D721Med (cell line): ENCODE measurements at regions not wholly inside any gene's neighbourhood (a gene's known extent, or its start where the extent isn't known, plus 50 kb on each side); places are given as distances from the start of the nearest gene placed in this dataset.

ENCODE experiments used
- DNase-seq: peaks from one replicate; pipeline ENCODE4 v3.0.0; 2011; ENCODE audit warnings: low spot score; ENCODE audit not compliant: insufficient read length
- FAIRE-seq: peaks from 2 replicates; lab custom pipeline; 2011; peaks lifted over from hg19 to GRCh38; lab: Jason Lieb, UNC
- CTCF ChIP-seq: IDR thresholded peaks from 2 replicates; pipeline ENCODE4 v1.5.1; 2012; ENCODE audit warnings: mild to moderate bottlenecking, control low read depth; ENCODE audit not compliant: insufficient read depth; ENCODE audit errors: missing control alignments

GRCh38 chr19:13606156-13606555 lies 99.9 kb upstream of the CACNA1A start:
- TF ChIP-seq CTCF, result no peak
- DNase-seq (no peak), FAIRE-seq (no peak)

GRCh38 chr19:13604902-13605586 lies 98.8 kb upstream of the CACNA1A start:
- no peak for TF ChIP-seq CTCF
- no peak for FAIRE-seq
- DNase-seq, result no peak

DNA sequence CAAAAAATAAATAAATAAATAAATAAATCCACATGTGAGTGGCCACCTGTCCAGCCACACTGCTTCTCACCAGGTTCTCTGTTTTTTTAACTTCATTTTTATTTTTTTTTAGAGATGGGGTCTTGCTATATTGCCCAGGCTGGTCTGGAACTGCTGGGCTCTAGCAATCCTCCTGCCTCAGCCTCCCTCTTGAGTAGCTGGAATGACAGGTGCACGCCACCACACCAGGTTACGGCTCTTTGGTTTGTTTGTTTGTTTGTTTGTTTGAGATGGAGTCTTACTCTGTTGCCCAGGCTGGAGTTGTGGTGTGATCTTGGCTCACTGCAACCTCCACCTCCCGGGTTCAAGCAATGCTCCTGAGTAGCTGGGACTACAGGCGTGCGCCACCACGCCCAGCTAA lies 94.5 kb upstream of the CACNA1A start:
- FAIRE-seq (no peak), DNase-seq (no peak)
- TF ChIP-seq CTCF, result no peak

- FAIRE-seq (no peak), DNase-seq (no peak)
- no peak for TF ChIP-seq CTCF
Observed at GRCh38 chr19:13600091-13600490, 93.8 kb upstream of the CACNA1A start.

- no peak for DNase-seq
- TF ChIP-seq CTCF, result no peak
- no peak for FAIRE-seq
Observed at GRCh38 chr19:13599681-13600080, 93.4 kb upstream of the CACNA1A start.

DNA sequence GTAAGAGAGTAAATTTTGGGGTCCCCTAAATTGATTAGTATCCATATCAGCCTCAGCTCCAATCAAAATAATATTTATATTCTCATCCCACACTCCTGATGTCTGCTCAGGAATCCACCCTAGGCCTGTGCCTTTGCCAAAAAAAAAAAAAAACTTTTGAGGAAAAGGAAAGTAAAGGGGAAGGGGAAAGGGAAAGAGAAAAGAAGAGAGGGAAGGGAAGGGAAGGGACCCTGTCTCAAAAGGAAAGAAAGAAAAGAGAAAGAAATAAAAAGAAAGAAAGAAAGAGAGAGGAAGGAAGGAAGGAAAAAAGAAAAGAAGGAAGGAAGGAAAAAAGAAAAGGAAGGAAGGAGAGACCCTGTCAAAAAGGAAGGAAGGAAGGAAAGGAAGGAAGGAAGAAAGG lies 91.8 kb upstream of the CACNA1A start:
- FAIRE-seq, result no peak
- TF ChIP-seq CTCF, result no peak
- no peak for DNase-seq

DNA sequence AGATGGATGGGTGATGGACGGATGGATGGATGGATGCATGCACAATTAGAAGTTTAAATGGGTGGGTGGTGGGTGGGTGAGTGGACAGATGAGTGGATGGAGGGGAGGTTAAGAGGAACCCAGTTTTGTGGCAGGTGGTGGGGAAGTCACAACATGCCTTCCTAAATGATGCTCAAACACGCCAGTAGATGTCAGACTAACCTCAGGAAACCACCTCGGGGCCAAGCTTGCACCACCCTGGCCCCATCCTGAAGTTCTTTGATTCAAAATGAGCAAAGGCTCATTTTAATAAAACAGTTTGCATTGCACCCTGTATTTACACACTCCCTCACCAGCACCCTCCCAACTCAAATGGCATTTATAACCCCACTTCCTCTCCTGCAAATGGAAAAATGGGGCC lies 91.4 kb upstream of the CACNA1A start:
- FAIRE-seq (no peak), DNase-seq (peak; percentile 33)
- peak; percentile 62 for TF ChIP-seq CTCF
